Heart left ventricle (tissue), 16 donors: ENCODE measurements at regions not wholly inside any gene's neighbourhood (a gene's known extent, or its start where the extent isn't known, plus 50 kb on each side); places are given as distances from the start of the nearest gene placed in this dataset.

ENCODE experiments used
- ATAC-seq, 4 donors: fragments of 200-7000 bp; cut with Tn5 transposase; one replicate each; pipeline ENCODE4 v1.9.1; 2020 to 2022; ENCODE audit warnings: moderate library complexity in 4 of 4, mild to moderate bottlenecking in 3 of 4, moderate number of reproducible peaks in 1 of 4
- DNase-seq, 5 donors: peaks; one replicate each; pipeline ENCODE4 v3.0.0-alpha.2; 2020
- H3K27ac ChIP-seq, 12 donors: fragments of 200-600 bp; sonication (generic) in 4 of 12; one replicate each; pipeline versions ENCODE4 v1.5.0 to v1.8.0; 2016 to 2022; ENCODE audit warnings: mild to moderate bottlenecking in 2 of 12
- H3K27me3 ChIP-seq, 9 donors: fragments of 200-600 bp; sonication (generic) in 2 of 9; one replicate each; pipeline versions ENCODE4 v1.5.1 to v1.8.0; 2016 to 2022; ENCODE audit warnings: mild to moderate bottlenecking in 3 of 9
- H3K36me3 ChIP-seq, 9 donors: fragments of 200-600 bp; sonication (generic) in 2 of 9; one replicate each; pipeline versions ENCODE4 v1.5.0 to v1.8.0; 2018 to 2022; ENCODE audit warnings: mild to moderate bottlenecking in 2 of 9
- H3K4me1 ChIP-seq, 12 donors: fragments of 200-600 bp; sonication (generic) in 4 of 12; one replicate each; pipeline versions ENCODE4 v1.5.0 to v1.8.0; 2016 to 2022; ENCODE audit warnings: mild to moderate bottlenecking in 3 of 12
- H3K4me3 ChIP-seq, 12 donors: fragments of 200-600 bp; sonication (generic) in 4 of 12; one replicate each; pipeline versions ENCODE4 v1.5.0 to v1.8.0; 2017 to 2022; ENCODE audit warnings: mild to moderate bottlenecking in 9 of 12, moderate library complexity in 4 of 12
- H3K9me3 ChIP-seq, 12 donors: fragments of 200-600 bp; sonication (generic) in 4 of 12; one replicate each; pipeline versions ENCODE4 v1.5.0 to v1.8.0; 2016 to 2022; ENCODE audit warnings: mild to moderate bottlenecking in 1 of 12
- POLR2A ChIP-seq, 2 donors: fragments of 450-650 bp; IDR thresholded peaks; one replicate each; pipeline ENCODE4 v1.6.1; 2017; ENCODE audit warnings: antibody characterized with exemption in 2 of 2, mild to moderate bottlenecking in 2 of 2, moderate library complexity in 2 of 2
- WGBS, 4 donors: extraction: QIAGEN DNeasy Blood & Tissue Kit in 2 of 4; methylation state at CpG; one replicate each; pipeline versions ENCODE4 v1.1.5 to v1.1.7; 2013 to 2018; 5-methylcytosine and 5-hydroxymethylcytosine counted together
- intact Hi-C, 10 donors: fragments of 100-400 bp; cut with DNase I; formaldehyde crosslinking; loops; one replicate each; pipeline versions ENCODE4 v1.11.1 to v1.14.2; 2022
- TF ChIP-seq, protein P1 (sequence below), 12 donors: fragments of 200-600 bp; sonication (generic) in 4 of 12; IDR thresholded peaks; one replicate each; pipeline versions ENCODE4 v1.5.0 to v1.8.0; 2018 to 2022; ENCODE audit warnings: antibody characterized with exemption in 12 of 12, mild to moderate bottlenecking in 5 of 12
- donor health status: ischemic (EF 13 %, LVEDD 7.1; RV severe dilation, severe dysfunction).
- donor health status: healthy with polysubstance abuse.
- donor health status: DM: no; HTN: yes; CAD: no.
- donor health status: DM: no; HTN: no; CAD: no.
- donor health status: ischemic (EF 25% LVEDD 6.9; RV normal size, moderate dysfunction).
- donor health status: ischemic (EF 25% LVEDD 5.7; RV mildly dilated, moderate dysfunction).
- donor health status: healthy.
- donor health status: DM: yes; HTN: yes; CAD: no.
- donor health status: ischemic (EF 35%, LVEDD 5.7; RV mildly dilated, moderate dysfunction).
- donor health status: nonischemic (EF 11% LVEDD 7.7; RV severe dilation, severe dysfunction).
- donor health status: DM: yes; HTN: yes; CAD: no.
- donor health status: PGD.
- donor health status: ischemic (EF 29% LVEDD 5.4; RV normal size, mild dysfunction).
- donor health status: nonischemic (EF 23%, LVEDD 6.1; RV moderate dilation, normal function).

DNA sequence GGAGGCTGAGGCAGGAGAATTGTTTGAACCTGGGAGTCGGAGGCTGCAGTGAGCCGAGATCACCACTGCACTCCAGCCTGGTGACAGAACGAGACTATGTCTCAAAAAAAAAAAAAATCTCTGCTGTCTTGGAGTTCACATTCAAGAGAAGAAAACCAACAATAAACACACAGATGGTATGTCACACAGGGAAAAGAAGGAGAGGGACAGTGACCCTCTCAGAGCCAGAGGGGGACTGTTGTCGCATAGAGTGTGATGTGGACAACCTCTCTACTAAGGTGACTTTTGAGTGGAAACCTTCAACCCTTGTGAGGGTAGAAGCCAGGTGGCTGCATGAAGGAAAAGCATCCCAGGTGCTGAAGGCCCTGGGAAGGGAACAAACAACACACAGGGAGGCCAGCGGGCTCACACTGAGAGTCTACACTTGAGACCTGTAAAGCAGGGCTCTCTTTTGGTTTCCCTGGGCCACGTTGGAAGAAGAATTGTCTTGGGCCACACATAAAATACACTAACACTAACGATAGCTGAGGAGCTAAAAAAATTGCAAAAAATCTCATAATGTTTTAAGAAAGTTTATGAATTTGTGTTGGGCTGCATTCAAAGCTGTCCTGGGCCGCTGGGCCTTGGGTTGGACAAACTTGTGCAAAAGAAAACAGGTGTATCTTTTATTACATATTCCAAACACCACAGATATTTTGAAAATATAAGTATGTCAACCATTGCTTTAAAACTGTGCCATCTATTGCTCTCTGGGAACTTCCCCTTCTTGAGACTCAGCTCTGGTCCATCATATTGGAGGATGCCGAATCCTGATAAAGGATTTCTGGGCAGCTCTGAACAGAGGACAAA is 136.0 kb downstream of the DDX1 start:
- intact Hi-C loops: no loop called here
- TF ChIP-seq POLR2A (IDR thresholded peaks at IDR 0.05): no peak
- TF ChIP-seq, protein P1, sequence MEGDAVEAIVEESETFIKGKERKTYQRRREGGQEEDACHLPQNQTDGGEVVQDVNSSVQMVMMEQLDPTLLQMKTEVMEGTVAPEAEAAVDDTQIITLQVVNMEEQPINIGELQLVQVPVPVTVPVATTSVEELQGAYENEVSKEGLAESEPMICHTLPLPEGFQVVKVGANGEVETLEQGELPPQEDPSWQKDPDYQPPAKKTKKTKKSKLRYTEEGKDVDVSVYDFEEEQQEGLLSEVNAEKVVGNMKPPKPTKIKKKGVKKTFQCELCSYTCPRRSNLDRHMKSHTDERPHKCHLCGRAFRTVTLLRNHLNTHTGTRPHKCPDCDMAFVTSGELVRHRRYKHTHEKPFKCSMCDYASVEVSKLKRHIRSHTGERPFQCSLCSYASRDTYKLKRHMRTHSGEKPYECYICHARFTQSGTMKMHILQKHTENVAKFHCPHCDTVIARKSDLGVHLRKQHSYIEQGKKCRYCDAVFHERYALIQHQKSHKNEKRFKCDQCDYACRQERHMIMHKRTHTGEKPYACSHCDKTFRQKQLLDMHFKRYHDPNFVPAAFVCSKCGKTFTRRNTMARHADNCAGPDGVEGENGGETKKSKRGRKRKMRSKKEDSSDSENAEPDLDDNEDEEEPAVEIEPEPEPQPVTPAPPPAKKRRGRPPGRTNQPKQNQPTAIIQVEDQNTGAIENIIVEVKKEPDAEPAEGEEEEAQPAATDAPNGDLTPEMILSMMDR (IDR thresholded peaks at IDR 0.05): no peak
- 84 to 90% (median 86%) methylated on average over 9 of the region's 9 CpGs for WGBS, 4 donors
- no peak for DNase-seq
- H3K27me3 ChIP-seq: no peaks in the 10 kb centered on the region
- H3K27ac ChIP-seq: no peak overlapping the region
- no peaks in the 10 kb centered on the region for H3K36me3 ChIP-seq
- no peak overlapping the region for H3K4me3 ChIP-seq
- ATAC-seq: no peak
- H3K9me3 ChIP-seq: no peaks in the 10 kb centered on the region
- H3K4me1 ChIP-seq: peaks cover 9 to 30% (median 22%) of the 10 kb centered on the region in 12 donors

DNA sequence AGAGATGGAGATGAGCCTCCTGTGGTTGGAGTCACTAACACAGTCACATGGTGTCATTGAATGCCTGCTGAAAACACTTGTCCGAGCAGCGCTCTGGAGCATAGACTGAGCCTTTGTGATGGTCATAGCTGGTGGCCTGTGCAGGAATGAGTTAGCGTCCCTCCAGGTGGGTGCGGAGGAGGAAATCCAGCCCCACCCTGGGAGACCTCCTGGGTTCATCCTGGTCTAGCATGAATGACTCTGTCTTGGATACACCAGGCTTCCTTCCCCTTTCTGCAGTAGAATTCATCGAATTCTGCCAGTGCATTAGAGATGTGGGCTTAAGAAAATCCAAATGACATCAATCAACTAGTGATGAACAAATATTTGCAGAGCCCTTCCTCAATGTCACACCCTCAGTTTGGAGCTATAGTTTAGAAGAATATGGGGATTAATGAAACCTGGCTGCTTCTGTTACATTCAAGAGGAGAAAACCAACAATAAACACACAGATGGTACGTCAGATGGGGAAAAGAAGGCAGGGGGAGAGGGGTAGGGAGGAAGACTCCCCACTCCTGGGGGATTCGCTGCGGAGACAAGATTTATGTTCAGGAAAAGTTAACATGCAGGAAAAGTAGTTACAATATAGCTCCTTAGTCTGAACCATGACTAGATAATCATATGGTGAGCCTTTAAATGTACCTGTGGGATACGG is 136.7 kb downstream of the DDX1 start:
- ATAC-seq (no peak), DNase-seq (no peak)
- no peak for TF ChIP-seq POLR2A (IDR thresholded peaks at IDR 0.05)
- TF ChIP-seq, protein P1 (IDR thresholded peaks at IDR 0.05): no peak
- Histone ChIP-seq H3K9me3 (no peaks in the 10 kb centered on the region), H3K4me1 (peaks cover 9 to 36% (median 23%) of the 10 kb centered on the region in 12 donors), H3K4me3 (no peak overlapping the region), H3K27me3 (no peaks in the 10 kb centered on the region), H3K27ac (no peak overlapping the region), H3K36me3 (no peaks in the 10 kb centered on the region)
- intact Hi-C loops: no loop called here
- WGBS, 4 donors: 86 to 94% (median 93%) methylated on average over 9 of the region's 9 CpGs

DNA sequence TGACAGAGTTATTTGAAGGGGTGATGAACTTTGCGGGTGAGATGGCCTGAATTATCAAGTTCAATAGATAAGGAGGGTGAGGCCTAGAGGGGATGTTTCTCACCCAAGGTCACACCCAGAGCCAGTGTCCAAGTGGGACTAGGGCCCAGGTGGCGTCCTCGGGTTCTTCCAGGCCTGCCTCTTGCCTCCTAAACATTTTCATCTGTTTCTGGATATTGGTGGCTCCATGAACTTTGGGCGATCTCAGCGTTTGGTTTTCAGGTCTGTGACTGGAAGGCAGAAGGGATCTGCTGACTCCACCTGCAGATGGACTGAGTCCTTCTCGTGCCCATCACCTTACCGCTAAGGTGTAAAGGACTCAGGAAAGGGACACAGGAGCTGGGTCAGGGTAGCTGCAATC is 137.3 kb downstream of the DDX1 start:
- ATAC-seq (no peak), DNase-seq (no peak)
- intact Hi-C loops: no loop called here
- no peaks in the 10 kb centered on the region for H3K36me3 ChIP-seq
- H3K4me3 ChIP-seq: no peak overlapping the region
- H3K4me1 ChIP-seq: peaks cover 9 to 42% (median 28%) of the 10 kb centered on the region in 12 donors
- H3K9me3 ChIP-seq: no peaks in the 10 kb centered on the region
- no peaks in the 10 kb centered on the region for H3K27me3 ChIP-seq
- H3K27ac ChIP-seq: no peak overlapping the region
- WGBS, 4 donors: 92 to 98% (median 95%) methylated on average over 7 of the region's 7 CpGs
- TF ChIP-seq POLR2A (IDR thresholded peaks at IDR 0.05): no peak
- TF ChIP-seq, protein P1 (IDR thresholded peaks at IDR 0.05): no peak
